ENCODE measurements at regions not wholly inside any gene's neighbourhood (a gene's known extent, or its start where the extent isn't known, plus 50 kb on each side); places are given as distances from the start of the nearest gene placed in this dataset.

DNA sequence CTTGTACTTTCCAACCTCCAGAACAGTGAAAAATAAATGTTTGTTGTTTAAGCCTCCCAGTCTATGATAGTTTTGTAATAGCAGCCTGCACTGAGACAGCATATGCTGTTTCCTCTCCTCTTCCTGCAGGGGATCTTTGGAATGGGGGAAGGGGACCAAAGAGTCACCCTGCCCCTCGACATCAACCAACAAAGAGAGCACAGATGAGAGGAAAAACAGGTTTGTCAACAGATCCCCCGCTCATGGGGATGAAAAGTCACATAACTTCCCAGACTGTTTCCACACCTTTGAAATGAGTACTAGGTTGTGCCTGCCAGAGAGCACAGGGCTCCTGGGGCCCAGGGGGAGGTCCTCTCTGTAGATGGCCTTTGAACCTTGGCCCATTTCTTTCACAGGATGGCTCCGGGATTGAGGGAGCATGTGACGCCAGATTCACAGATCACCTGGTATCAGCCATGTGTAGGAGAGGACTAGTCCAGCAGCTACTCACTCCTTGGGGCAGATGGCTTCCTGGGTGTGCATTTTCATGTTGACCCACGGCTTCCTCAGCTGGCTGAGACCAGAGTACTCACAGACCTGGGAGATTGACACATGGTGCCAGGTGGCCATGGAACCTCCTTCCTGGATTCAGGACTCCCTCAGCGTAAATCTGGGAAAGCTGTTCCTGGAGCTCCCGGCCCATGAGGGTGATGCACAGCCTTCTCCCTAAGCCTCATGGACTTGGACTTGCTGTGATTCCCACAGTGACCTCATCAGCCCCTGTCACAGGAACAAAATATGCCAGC is 125.6 kb downstream of the CXCL12 start:
- Histone ChIP-seq H2BK20ac (ENCODE audit: low read length) (peak overlapping the region; percentile 29; the same call in 1 of the 2 replicates), H3K14ac (ENCODE audit: insufficient read length) (no peak overlapping the region), H3K4me3 (ENCODE audit: extremely low read depth in 1 of 4, insufficient read depth in 2 of 4, low read depth in 3 of 4, low read length in 4 of 4) (no peak overlapping the region), H3K56ac (replicated peaks; ENCODE audit: insufficient read length, low read depth, low read length) (no peak overlapping the region), H3K4me1 (replicated peaks in 1 of 4; ENCODE audit: control insufficient read depth in 3 of 4, insufficient read depth in 4 of 4, low read length in 3 of 4) (peaks cover 3 to 10% (median 8%) of the 10 kb centered on the region in 4 experiments), H3K18ac (ENCODE audit: extremely low read depth, low read length) (0 out of 2 replicates have a peak overlapping the region, but pooled peaks have one; percentile 17), H4K91ac (replicated peaks; ENCODE audit: insufficient read length, low read length) (peak overlapping the region; percentile 70), H2BK5ac (ENCODE audit: low read depth, low read length) (peak overlapping the region; percentile 38; the same call in 1 of the 2 replicates), H3K79me1 (ENCODE audit: low read depth, low read length) (no peaks in the 10 kb centered on the region), H3K9me3 (ENCODE audit: insufficient read depth in 2 of 2, low read depth in 1 of 2, low read length in 1 of 2) (no peaks in the 10 kb centered on the region), H2BK15ac (ENCODE audit: low read length) (peak overlapping the region; percentile 49; the same call in 1 of the 2 replicates), H3K36me3 (ENCODE audit: control insufficient read depth in 2 of 4, insufficient read depth in 4 of 4, low read length in 3 of 4) (no peaks in the 10 kb centered on the region), H2AK5ac (ENCODE audit: low read depth, low read length) (peak overlapping the region; percentile 60; the same call in 1 of the 2 replicates), H4K20me1 (replicated peaks in 1 of 2; ENCODE audit: control insufficient read depth in 1 of 2, insufficient read depth in 2 of 2, low read length in 2 of 2) (no peaks in the 10 kb centered on the region), H3K23me2 (ENCODE audit: low read depth, low read length) (no peaks in the 10 kb centered on the region), H4K5ac (ENCODE audit: insufficient read length, low read depth, low read length) (no peak overlapping the region), H3K23ac (ENCODE audit: insufficient read length) (no peak overlapping the region), H3K4ac (replicated peaks; ENCODE audit: insufficient read length, low read depth, low read length) (no peak overlapping the region), H2BK12ac (ENCODE audit: low read depth, low read length) (peak overlapping the region; percentile 28; the same call in 1 of the 2 replicates), H4K8ac (ENCODE audit: extremely low read depth, insufficient read depth, low read length) (peak overlapping the region; percentile 65), H3K9ac (replicated peaks in 1 of 4; ENCODE audit: extremely low read depth in 1 of 4, low read depth in 3 of 4, low read length in 3 of 4) (no peak overlapping the region; a peak in 1 of 7 replicates), H3K27me3 (replicated peaks in 1 of 4; ENCODE audit: control insufficient read depth in 3 of 4, extremely low read depth in 1 of 4, insufficient read depth in 3 of 4, low read length in 3 of 4) (no peaks in the 10 kb centered on the region), H3K79me2 (ENCODE audit: control insufficient read depth in 1 of 2, insufficient read depth in 2 of 2, low read length in 2 of 2) (no peaks in the 10 kb centered on the region), H3K4me2 (ENCODE audit: insufficient read depth in 1 of 2, low read depth in 2 of 2, low read length in 2 of 2) (no peak overlapping the region), H2AFZ (ENCODE audit: low read length) (no peak overlapping the region), H3K27ac (ENCODE audit: low read depth, low read length) (no peak overlapping the region), H2BK120ac (replicated peaks; ENCODE audit: low read depth, low read length) (no peak overlapping the region)
- TF ChIP-seq ASH2L (IDR thresholded peaks at IDR 0.05; ENCODE audit: low read length): peak; percentile 55
- no peak for TF ChIP-seq POU5F1 (IDR thresholded peaks at IDR 0.05; ENCODE audit: low read depth, low read length)
- ChIA-PET POLR2A (ENCODE audit: partially characterized antibody) (no interaction called here), CTCF (ENCODE audit: partially characterized antibody) (interaction anchor here (0.9 to 1.2 kb wide), 2 partner anchors 42 to 138 kb away, joined by 3 read pairs; no protein-coding TSS in a partner anchor)
- FAIRE-seq (peak; percentile 7), DNase-seq (ENCODE audit: low read depth in 1 of 2, low spot score in 2 of 2) (no peak)
- 85% methylated on average over 7 of the region's 7 CpGs; no CpG with 5 or more reads in 1 of the 2 experiments for WGBS, 2 experiments (ENCODE audit: extremely low coverage in 1 of 2, insufficient coverage in 1 of 2, insufficient read length in 1 of 2, insufficient replicate concordance in 2 of 2, low coverage in 1 of 2, low lambda C conversion rate in 2 of 2, missing lambda C conversion rate in 1 of 2)

Data from H1 (cell line).